OCI-LY3 (cell line): ENCODE measurements at regions not wholly inside any gene's neighbourhood (a gene's known extent, or its start where the extent isn't known, plus 50 kb on each side); places are given as distances from the start of the nearest gene placed in this dataset.

Experiments
- H2AFZ ChIP-seq: fragments of 200-600, 300-600 bp; shearing (Covaris generic); 2 replicates; pipeline ENCODE4 v1.6.0; 2014; ENCODE audit warnings: antibody characterized with exemption, low read depth, low read length
- H3K27ac ChIP-seq: fragments of 200-600, 300-600 bp; sonication (generic); 2 replicates; pipeline ENCODE4 v1.5.1; 2014; ENCODE audit warnings: mild to moderate bottlenecking, low read length, moderate library complexity, mixed read lengths
- H3K27me3 ChIP-seq: fragments of 200-600, 300-600 bp; sonication (generic); 2 replicates; pipeline ENCODE4 v1.6.1; 2014; ENCODE audit warnings: low read depth, low read length, mixed read lengths
- H3K36me3 ChIP-seq: fragments of 200-600, 300-600 bp; sonication (generic); replicated peaks from 2 replicates; pipeline ENCODE3; 2014; ENCODE audit warnings: low read depth, low read length, mixed read lengths
- H3K4me1 ChIP-seq: fragments of 300-600, 200-600 bp; sonication (generic); 2 replicates; pipeline ENCODE4 v1.6.1; 2014; ENCODE audit warnings: low read length, mixed read lengths
- H3K4me2 ChIP-seq: fragments of 200-600, 300-600 bp; sonication (generic); 2 replicates; pipeline ENCODE4 v1.6.1; 2014; ENCODE audit warnings: low read length, mixed read lengths
- H3K4me3 ChIP-seq: fragments of 300-600, 200-600 bp; sonication (generic); 2 replicates; pipeline ENCODE4 v1.5.1; 2014; ENCODE audit warnings: antibody characterized with exemption, mild to moderate bottlenecking, low read length, moderate library complexity
- H3K79me2 ChIP-seq: fragments of 300-600, 200-600 bp; shearing (Covaris generic); 2 replicates; pipeline ENCODE4 v1.6.1; 2014; ENCODE audit warnings: mild to moderate bottlenecking, low read length, mixed read lengths
- H3K9ac ChIP-seq: fragments of 300-600, 200-600 bp; shearing (Covaris generic); 2 replicates; pipeline ENCODE4 v1.6.0; 2014; ENCODE audit warnings: mild to moderate bottlenecking, low read length, moderate library complexity
- H3K9me3 ChIP-seq: fragments of 200-600, 300-600 bp; shearing (Covaris generic); 2 replicates; pipeline ENCODE4 v1.6.1; 2014; ENCODE audit warnings: low read length, mixed read lengths; ENCODE audit not compliant: insufficient read depth
- H4K20me1 ChIP-seq: fragments of 200-600, 300-600 bp; sonication (generic); 2 replicates; pipeline ENCODE4 v1.6.1; 2016; ENCODE audit warnings: low read length, mixed read lengths; ENCODE audit not compliant: insufficient read depth
- EZH2phosphoT487 ChIP-seq: fragments of 200-600 bp; shearing (Covaris generic); IDR thresholded peaks from 2 replicates; pipeline ENCODE4 v1.6.1; 2018; ENCODE audit warnings: antibody characterized with exemption, mixed run types, low read depth
- TF ChIP-seq, protein P1 (sequence below): fragments of 200-600, 300-600 bp; sonication (generic); IDR thresholded peaks from 2 replicates; pipeline ENCODE4 v1.5.1; 2014; ENCODE audit warnings: antibody characterized with exemption, low read length, low read depth

- Histone ChIP-seq H3K79me2 (no peaks in the 10 kb centered on the region), H4K20me1 (no peaks in the 10 kb centered on the region), H3K27me3 (no peaks in the 10 kb centered on the region), H3K36me3 (no peaks in the 10 kb centered on the region), H2AFZ (peak overlapping the region; percentile 9; the same call in 1 of the 2 replicates), H3K4me2 (peak overlapping the region; percentile 37; the same call in 1 of the 2 replicates), H3K27ac (no peak overlapping the region), H3K4me1 (peaks cover 14% of the 10 kb centered on the region), H3K4me3 (no peak overlapping the region), H3K9ac (no peak overlapping the region), H3K9me3 (no peaks in the 10 kb centered on the region)
- TF ChIP-seq EZH2phosphoT487: no peak
- TF ChIP-seq, protein P1, sequence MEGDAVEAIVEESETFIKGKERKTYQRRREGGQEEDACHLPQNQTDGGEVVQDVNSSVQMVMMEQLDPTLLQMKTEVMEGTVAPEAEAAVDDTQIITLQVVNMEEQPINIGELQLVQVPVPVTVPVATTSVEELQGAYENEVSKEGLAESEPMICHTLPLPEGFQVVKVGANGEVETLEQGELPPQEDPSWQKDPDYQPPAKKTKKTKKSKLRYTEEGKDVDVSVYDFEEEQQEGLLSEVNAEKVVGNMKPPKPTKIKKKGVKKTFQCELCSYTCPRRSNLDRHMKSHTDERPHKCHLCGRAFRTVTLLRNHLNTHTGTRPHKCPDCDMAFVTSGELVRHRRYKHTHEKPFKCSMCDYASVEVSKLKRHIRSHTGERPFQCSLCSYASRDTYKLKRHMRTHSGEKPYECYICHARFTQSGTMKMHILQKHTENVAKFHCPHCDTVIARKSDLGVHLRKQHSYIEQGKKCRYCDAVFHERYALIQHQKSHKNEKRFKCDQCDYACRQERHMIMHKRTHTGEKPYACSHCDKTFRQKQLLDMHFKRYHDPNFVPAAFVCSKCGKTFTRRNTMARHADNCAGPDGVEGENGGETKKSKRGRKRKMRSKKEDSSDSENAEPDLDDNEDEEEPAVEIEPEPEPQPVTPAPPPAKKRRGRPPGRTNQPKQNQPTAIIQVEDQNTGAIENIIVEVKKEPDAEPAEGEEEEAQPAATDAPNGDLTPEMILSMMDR: no peak
Measured at GRCh38 chr5:77920359-77921058, 144.4 kb upstream of the TBCA start.

GRCh38 chr5:77915346-77915745 is 139.2 kb upstream of the TBCA start:
- Histone ChIP-seq H3K9me3 (no peaks in the 10 kb centered on the region), H3K4me2 (no peak overlapping the region), H3K9ac (no peak overlapping the region), H3K79me2 (no peaks in the 10 kb centered on the region), H3K27ac (no peak overlapping the region), H3K36me3 (no peaks in the 10 kb centered on the region), H3K4me3 (no peak overlapping the region), H4K20me1 (no peaks in the 10 kb centered on the region), H3K27me3 (no peaks in the 10 kb centered on the region), H2AFZ (no peak overlapping the region), H3K4me1 (peaks cover 5% of the 10 kb centered on the region)
- TF ChIP-seq, protein P1: no peak
- TF ChIP-seq EZH2phosphoT487: no peak

DNA sequence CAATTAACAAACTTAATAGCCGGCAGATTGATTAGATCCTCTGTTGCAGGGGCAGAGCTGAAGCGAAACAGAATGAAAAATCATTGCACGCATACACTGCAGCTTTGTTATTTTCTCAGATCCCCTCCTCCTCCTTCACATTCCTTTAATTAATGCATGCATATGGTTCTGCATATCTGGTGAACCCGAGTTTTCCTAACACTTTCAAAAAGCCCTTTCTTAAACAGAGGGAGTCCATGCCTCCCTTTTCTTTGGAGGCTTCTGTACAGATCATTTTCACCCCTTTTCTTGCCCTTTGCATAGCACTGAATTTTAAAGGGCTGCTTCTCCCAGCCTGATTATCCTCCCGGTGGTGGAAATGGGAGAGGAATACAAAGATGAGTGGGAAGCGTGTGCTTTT is 136.6 kb upstream of the TBCA start:
- no peaks in the 10 kb centered on the region for H3K27me3 ChIP-seq
- no peaks in the 10 kb centered on the region for H3K9me3 ChIP-seq
- no peak overlapping the region for H3K4me3 ChIP-seq
- no peaks in the 10 kb centered on the region for H3K4me1 ChIP-seq
- H3K9ac ChIP-seq: no peak overlapping the region
- no peaks in the 10 kb centered on the region for H3K79me2 ChIP-seq
- H2AFZ ChIP-seq: no peak overlapping the region
- TF ChIP-seq EZH2phosphoT487: no peak
- TF ChIP-seq, protein P1: no peak
- H3K27ac ChIP-seq: no peak overlapping the region
- H3K36me3 ChIP-seq: no peaks in the 10 kb centered on the region
- H4K20me1 ChIP-seq: no peaks in the 10 kb centered on the region
- H3K4me2 ChIP-seq: no peak overlapping the region

GRCh38 chr5:77910602-77911188 is 134.6 kb upstream of the TBCA start:
- no peaks in the 10 kb centered on the region for H3K27me3 ChIP-seq
- no peak overlapping the region for H2AFZ ChIP-seq
- no peaks in the 10 kb centered on the region for H3K4me1 ChIP-seq
- no peak overlapping the region for H3K4me3 ChIP-seq
- no peaks in the 10 kb centered on the region for H3K79me2 ChIP-seq
- H3K9ac ChIP-seq: no peak overlapping the region
- TF ChIP-seq, protein P1: no peak
- TF ChIP-seq EZH2phosphoT487: no peak
- H3K9me3 ChIP-seq: no peaks in the 10 kb centered on the region
- H3K27ac ChIP-seq: no peak overlapping the region
- no peaks in the 10 kb centered on the region for H4K20me1 ChIP-seq
- H3K4me2 ChIP-seq: no peak overlapping the region
- no peaks in the 10 kb centered on the region for H3K36me3 ChIP-seq
